ENCODE measurements at regions not wholly inside any gene's neighbourhood (a gene's known extent, or its start where the extent isn't known, plus 50 kb on each side); places are given as distances from the start of the nearest gene placed in this dataset.
"Not testable (repeated sequence)": the region's sequence is repeated elsewhere in the genome, so short reads cannot be mapped to it uniquely, and the experiment has no call there.

DNA sequence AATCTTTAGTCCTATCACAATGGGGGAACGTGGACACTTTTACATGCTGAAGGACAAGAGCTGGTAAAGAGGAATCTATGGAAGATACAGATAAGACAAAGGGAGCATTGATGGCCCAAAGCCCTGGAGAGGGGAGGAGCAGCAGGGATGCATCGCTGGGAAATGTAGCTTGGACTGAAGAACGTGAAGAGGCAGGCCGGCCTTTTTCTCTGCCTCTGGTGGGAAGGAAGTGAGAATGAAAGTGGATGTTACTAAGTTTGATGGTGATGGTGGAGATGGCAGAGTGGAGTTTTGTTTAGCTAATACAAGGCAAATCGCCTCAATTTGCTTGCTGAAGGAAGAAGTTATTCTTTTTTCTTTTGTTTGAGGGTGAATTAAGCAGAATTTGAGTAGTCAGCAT is 124.6 kb upstream of the TAF11L2 start:
- Mint-ChIP-seq H3K9me3 (ENCODE audit: low read depth) (no peaks in the 10 kb centered on the region), H3K4me3 (ENCODE audit: low read depth) (no peak overlapping the region)

DNA sequence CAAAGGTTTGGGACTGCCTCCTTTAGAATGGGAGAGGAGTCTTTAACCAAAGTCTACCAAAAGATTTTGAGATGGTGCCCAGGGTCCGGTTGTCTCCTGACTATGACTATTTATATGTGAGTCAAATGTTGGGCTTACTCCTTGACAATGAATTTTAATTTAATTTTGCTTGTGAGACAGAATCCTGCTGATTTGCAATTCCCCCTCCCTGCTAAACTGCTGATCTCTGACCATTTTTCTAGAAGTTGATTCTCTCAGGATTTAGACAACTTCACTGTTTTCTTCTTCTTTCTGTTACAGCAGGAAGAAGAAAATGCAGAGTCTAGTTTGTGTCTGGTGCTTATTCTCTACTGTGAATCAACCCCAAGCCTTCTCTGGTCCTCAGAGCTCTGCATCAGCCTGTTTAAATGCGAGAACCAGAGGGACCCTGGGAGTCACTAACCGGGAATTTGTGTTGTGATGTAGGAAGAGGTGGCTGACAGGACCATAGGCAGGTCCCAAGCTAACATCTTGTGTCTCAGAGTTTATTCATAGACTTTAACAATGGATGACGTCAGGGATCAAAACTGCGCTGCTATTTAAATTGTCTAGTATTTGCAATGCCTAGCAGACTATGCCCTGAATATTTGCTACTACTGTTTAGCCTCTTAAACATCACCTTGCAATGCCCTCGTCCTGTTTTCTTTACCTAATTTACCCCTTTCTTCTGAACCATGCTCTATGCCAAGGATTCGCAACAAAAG is 124.0 kb upstream of the TAF11L2 start:
- no peak for DNase-seq (ENCODE audit: low spot score, unreplicated experiment)
- no peak overlapping the region for H3K4me3 Mint-ChIP-seq (ENCODE audit: low read depth)
- no peak overlapping the region for H3K27ac Mint-ChIP-seq
- no peaks in the 10 kb centered on the region for H3K36me3 Mint-ChIP-seq (ENCODE audit: insufficient read depth)
- no peaks in the 10 kb centered on the region for H3K27me3 Mint-ChIP-seq
- TF ChIP-seq, protein P1, sequence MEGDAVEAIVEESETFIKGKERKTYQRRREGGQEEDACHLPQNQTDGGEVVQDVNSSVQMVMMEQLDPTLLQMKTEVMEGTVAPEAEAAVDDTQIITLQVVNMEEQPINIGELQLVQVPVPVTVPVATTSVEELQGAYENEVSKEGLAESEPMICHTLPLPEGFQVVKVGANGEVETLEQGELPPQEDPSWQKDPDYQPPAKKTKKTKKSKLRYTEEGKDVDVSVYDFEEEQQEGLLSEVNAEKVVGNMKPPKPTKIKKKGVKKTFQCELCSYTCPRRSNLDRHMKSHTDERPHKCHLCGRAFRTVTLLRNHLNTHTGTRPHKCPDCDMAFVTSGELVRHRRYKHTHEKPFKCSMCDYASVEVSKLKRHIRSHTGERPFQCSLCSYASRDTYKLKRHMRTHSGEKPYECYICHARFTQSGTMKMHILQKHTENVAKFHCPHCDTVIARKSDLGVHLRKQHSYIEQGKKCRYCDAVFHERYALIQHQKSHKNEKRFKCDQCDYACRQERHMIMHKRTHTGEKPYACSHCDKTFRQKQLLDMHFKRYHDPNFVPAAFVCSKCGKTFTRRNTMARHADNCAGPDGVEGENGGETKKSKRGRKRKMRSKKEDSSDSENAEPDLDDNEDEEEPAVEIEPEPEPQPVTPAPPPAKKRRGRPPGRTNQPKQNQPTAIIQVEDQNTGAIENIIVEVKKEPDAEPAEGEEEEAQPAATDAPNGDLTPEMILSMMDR (IDR thresholded peaks at IDR 0.05; ENCODE audit: unreplicated experiment), result no peak
- peaks cover 5% of the 10 kb centered on the region for H3K4me1 Mint-ChIP-seq (ENCODE audit: low read depth)
- H3K9me3 Mint-ChIP-seq (ENCODE audit: low read depth), result no peaks in the 10 kb centered on the region

More for the DNA sequence above, 124.6 kb upstream of the TAF11L2 start:
- no peak for DNase-seq (ENCODE audit: low spot score, unreplicated experiment)
- no peaks in the 10 kb centered on the region for H3K27me3 Mint-ChIP-seq
- no peak overlapping the region for H3K27ac Mint-ChIP-seq
- no peaks in the 10 kb centered on the region for H3K36me3 Mint-ChIP-seq (ENCODE audit: insufficient read depth)
- TF ChIP-seq, protein P1 (IDR thresholded peaks at IDR 0.05; ENCODE audit: unreplicated experiment), result no peak
- peaks cover 5% of the 10 kb centered on the region for H3K4me1 Mint-ChIP-seq (ENCODE audit: low read depth)

- no peaks in the 10 kb centered on the region for H3K27me3 Mint-ChIP-seq
- no peak overlapping the region for H3K4me3 Mint-ChIP-seq (ENCODE audit: low read depth)
- peaks cover 5% of the 10 kb centered on the region for H3K4me1 Mint-ChIP-seq (ENCODE audit: low read depth)
- TF ChIP-seq, protein P1 (IDR thresholded peaks at IDR 0.05; ENCODE audit: unreplicated experiment), result no peak
- H3K27ac Mint-ChIP-seq, result peak overlapping the region; percentile 79
- H3K36me3 Mint-ChIP-seq (ENCODE audit: insufficient read depth), result no peaks in the 10 kb centered on the region
- H3K9me3 Mint-ChIP-seq (ENCODE audit: low read depth), result no peaks in the 10 kb centered on the region
- DNase-seq (ENCODE audit: low spot score, unreplicated experiment), result peak; percentile 10
Measured at GRCh38 chr5:17374973-17375742, 122.9 kb upstream of the TAF11L2 start.

DNA sequence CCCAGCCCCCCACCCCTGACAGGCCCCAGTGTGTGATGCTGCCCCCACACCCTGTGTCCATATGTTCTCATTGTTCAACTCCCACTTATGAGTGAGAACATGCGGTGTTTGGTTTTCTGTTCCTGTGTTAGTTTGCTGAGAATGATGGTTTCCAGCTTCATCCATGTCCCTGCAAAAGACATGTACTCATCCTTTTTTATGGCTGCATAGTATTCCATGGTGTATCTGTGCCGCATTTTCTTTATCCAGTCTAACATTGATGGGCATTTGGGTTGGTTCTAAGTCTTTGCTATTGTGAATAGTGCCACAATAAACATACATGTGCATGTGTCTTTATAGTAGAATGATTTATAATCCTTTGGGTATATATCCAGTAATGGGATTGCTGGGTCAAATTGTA is 122.1 kb upstream of the TAF11L2 start:
- H3K27ac Mint-ChIP-seq; H3K4me1 Mint-ChIP-seq (ENCODE audit: low read depth); H3K4me3 Mint-ChIP-seq (ENCODE audit: low read depth); H3K36me3 Mint-ChIP-seq (ENCODE audit: insufficient read depth); H3K27me3 Mint-ChIP-seq; H3K9me3 Mint-ChIP-seq (ENCODE audit: low read depth); DNase-seq (ENCODE audit: low spot score, unreplicated experiment): not testable (repeated sequence)

DNA sequence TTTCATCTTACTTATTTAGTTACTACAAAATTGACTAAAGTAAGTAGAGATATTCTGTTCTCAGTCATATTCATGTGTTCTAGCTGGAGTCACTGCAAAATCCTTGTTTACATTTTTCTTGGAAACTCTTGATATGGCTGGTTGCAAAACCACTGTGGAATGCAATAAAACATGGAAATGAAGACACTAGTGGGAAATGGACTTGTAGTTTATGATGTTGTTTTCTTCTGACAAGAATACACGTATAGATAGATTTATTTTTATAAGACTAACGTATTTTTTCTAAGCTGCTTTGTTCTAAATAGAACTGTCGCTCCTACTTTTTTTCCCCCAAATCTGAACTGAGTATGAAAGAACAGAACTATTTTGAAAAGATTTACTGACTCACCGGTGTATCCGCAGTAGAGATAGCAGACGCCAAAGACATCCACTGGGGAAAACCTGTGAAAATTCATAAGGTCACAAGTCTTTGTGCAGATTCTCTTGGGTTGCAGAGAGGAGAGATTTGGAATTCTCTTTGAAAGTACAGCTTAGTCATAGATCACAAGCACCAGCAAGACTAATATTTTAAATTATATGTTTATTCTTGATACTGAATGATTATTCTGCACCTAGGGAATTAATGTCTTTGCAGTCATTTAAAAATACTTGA is 119.6 kb upstream of the TAF11L2 start:
- Mint-ChIP-seq H3K4me3 (ENCODE audit: low read depth) (no peak overlapping the region), H3K27me3 (peaks cover 3% of the 10 kb centered on the region), H3K9me3 (ENCODE audit: low read depth) (no peaks in the 10 kb centered on the region), H3K27ac (no peak overlapping the region), H3K4me1 (ENCODE audit: low read depth) (peaks cover 5% of the 10 kb centered on the region), H3K36me3 (ENCODE audit: insufficient read depth) (no peaks in the 10 kb centered on the region)
- TF ChIP-seq, protein P1 (IDR thresholded peaks at IDR 0.05; ENCODE audit: unreplicated experiment), result no peak
- no peak for DNase-seq (ENCODE audit: low spot score, unreplicated experiment)
